ENCODE measurements at regions not wholly inside any gene's neighbourhood (a gene's known extent, or its start where the extent isn't known, plus 50 kb on each side); places are given as distances from the start of the nearest gene placed in this dataset.

GRCh38 chr9:76962732-76963131 is 56.7 kb upstream of the FOXB2 start:
- TF ChIP-seq POLR2A (IDR thresholded peaks at IDR 0.05) (no peak), CTCF (IDR thresholded peaks at IDR 0.05) (no peak)
